ENCODE measurements at regions not wholly inside any gene's neighbourhood (a gene's known extent, or its start where the extent isn't known, plus 50 kb on each side); places are given as distances from the start of the nearest gene placed in this dataset.

DNA sequence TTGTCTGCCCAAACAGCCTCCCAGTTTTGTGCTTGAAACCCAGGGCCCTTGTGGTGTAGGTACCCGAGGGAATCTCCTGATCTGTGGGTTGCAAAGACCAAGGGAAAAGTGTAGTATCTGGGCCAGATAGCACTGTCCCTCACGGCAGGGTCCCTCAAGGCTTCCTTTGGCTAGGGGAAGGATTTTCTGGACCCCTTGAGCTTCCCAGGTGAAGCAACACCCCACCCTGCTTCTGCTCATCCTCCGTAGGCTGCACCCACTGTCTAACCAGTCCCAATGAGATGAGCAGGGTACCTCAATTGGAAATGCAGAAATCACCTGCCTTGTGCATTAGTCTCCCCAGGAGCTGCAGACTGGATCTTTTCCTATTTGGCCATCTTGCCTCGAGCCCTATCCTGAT lies 791.8 kb upstream of the MANEA start:
- TF ChIP-seq, protein P1, sequence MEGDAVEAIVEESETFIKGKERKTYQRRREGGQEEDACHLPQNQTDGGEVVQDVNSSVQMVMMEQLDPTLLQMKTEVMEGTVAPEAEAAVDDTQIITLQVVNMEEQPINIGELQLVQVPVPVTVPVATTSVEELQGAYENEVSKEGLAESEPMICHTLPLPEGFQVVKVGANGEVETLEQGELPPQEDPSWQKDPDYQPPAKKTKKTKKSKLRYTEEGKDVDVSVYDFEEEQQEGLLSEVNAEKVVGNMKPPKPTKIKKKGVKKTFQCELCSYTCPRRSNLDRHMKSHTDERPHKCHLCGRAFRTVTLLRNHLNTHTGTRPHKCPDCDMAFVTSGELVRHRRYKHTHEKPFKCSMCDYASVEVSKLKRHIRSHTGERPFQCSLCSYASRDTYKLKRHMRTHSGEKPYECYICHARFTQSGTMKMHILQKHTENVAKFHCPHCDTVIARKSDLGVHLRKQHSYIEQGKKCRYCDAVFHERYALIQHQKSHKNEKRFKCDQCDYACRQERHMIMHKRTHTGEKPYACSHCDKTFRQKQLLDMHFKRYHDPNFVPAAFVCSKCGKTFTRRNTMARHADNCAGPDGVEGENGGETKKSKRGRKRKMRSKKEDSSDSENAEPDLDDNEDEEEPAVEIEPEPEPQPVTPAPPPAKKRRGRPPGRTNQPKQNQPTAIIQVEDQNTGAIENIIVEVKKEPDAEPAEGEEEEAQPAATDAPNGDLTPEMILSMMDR (IDR thresholded peaks at IDR 0.05; ENCODE audit: low read depth, low read length), result no peak
- TF ChIP-seq EZH2phosphoT487 (IDR thresholded peaks at IDR 0.05; ENCODE audit: low read depth), result no peak

All from OCI-LY3 (cell line).